NCI-H345 treated with DMSO at 0.1 percent for 48 hours (cell line): ENCODE measurements at regions not wholly inside any gene's neighbourhood (a gene's known extent, or its start where the extent isn't known, plus 50 kb on each side); places are given as distances from the start of the nearest gene placed in this dataset.
"Not testable (repeated sequence)": the region's sequence is repeated elsewhere in the genome, so short reads cannot be mapped to it uniquely, and the experiment has no call there.

Experiments used
- DNase-seq: peaks from one replicate; lab custom pipeline; 2025; ENCODE audit not compliant: unreplicated experiment; lab: John Stamatoyannopoulos, UW

DNA sequence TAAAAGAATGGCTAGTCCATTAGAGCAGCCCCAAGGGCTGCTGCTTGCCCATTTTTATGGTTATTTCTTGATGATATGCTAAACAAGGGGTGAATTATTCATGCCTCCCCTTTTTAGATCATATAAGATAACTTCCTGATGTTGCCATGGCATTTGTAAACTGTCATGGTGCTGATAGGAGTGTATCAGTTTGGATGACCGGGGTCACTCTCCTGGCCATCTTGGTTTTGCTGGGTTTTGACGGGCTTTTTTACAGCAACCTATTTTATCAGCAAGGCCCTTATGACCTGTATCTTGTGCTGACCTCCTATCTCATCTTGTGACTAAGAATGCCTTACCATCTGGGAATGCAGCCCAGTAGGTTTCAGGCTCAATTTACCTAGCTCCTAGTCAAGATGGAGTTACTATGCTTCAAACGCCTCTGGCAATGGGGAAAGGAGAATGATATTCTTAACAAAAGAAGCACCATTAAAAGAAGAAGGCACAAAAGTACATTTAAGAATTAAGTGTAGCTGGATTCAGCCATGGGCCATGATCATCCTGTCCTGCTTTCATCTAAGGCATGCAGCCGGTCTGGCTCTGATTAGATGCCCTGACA is 1156.0 kb downstream of the PCDH9 start:
- no peak for DNase-seq

DNA sequence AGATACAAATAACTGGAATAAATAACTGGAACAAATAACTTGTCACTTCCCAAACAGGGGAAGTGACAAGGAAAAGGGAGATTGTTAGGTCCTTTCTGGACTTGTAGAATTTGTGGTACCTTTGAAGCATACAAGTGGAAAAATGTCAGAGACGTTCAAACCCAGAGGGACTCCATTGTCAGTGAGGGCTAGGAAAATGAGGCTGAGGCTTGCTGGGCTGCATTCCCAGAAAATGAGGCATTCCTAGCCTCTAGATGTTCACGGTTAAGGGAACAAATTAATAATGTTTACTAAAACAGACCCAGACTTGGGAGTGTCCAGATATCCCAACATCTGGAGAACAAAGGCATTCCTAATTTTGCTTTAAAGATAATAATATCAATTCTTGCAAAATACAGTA is 1158.0 kb downstream of the PCDH9 start:
- DNase-seq, result not testable (repeated sequence)

DNA sequence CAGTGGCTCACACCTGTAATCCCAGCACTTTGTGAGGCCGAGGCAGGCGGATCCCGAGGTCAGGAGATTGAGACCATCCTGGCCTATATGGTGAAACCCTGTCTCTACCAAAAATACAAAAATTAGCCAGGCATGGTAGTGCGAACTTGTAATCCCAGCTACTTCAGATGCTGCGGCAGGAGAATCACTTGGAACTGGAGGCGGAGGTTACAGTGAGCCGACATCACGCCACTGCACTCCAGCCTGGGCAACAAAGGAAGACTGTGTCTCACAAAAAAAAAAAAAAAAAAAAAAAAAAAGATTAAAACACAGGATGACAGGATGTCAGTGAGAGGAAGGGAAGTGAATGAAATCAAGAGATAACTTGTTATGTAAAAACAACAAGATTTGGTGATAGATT is 1158.5 kb downstream of the PCDH9 start:
- no peak for DNase-seq

DNA sequence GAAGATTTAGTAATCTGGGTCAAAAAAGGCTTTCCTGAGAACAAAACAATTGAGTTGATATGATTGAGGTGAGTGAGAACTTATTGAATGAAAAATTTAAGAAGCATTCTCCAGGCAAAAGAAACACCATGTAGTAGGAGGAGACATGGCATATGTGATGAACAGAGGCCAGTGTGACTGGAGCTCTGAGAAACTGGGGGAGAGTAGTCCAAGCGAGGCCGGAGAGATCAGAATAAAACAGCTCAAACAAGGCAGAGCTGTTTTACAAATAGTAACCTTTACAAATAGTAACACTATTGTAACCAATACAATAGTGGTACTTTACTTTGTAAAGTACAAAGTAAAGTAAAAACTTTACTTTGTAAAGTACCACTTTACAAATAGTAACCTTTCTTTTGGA is 1159.1 kb downstream of the PCDH9 start:
- DNase-seq, result no peak

DNA sequence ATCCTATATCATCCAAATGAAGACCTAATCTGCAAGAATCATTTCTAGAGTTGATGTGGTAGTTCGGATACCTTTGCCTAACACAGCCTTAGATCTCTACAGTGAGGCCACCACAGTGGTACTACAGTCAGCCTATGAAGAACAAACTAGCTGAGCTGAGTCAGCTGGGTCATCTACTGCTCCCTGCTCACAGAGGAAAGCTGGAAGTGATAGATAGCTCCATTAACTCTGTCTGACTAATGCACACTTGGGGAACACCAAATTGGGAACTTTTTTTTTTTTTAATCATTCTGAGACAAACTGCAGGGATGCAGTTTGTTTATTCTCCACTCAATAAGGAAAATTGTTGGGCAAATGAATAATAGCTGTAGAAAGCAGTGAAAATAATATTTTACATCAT is 1160.6 kb downstream of the PCDH9 start:
- DNase-seq, result no peak

DNA sequence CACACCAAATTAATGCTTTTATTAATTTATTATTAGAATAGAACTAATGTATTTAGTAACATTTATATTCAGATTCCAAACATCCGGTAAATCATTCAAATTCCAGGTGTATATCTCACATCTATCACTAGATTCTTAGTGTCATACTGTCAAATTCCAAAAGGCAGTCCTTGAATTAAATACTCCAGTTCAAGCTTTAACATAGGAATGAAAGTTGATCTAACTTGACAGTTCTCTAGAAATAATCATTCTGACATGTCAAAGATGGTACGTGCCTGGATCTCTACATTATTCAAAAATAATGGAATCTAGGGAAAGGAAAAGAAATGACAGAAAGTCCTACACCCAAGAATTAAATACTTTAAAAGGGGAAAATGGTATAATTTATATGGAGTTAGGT is 1161.5 kb downstream of the PCDH9 start:
- no peak for DNase-seq

DNA sequence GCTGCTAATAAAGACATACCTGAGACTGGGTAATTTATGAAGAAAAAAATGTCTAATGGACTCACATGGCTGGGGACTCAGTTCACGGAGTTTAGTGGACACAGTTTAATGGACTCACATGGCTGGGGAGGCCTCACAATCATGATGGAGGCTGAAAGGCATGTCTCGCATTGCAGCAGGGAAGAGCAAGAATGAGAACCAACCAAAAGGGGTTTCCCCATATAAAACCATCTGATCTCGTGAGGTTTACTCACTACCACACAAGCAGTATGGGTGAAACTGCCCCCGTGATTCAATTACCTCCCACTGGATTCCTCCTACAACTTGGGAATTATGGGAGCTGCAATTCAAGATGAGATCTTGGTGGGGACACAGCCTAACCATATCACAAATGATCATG is 1181.2 kb downstream of the PCDH9 start:
- no peak for DNase-seq

DNA sequence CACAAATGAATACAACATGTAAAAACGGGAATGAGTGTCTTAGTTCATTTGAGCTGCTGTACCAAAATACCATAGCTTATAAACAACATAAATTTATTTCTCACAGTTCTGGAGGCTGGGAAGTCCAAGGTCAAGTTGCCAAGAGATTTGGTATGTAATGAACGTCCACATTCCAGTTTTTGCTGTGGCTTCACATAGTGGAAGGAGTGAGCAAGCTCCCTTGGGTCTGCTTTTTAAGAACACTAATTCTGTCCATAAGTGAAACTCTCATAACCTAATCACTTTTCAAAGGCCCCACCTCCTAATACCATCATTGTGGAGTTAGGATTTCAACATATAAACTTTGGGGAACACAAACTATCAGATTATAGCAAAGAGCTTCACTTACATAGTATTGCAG is 1189.6 kb downstream of the PCDH9 start:
- no peak for DNase-seq

DNA sequence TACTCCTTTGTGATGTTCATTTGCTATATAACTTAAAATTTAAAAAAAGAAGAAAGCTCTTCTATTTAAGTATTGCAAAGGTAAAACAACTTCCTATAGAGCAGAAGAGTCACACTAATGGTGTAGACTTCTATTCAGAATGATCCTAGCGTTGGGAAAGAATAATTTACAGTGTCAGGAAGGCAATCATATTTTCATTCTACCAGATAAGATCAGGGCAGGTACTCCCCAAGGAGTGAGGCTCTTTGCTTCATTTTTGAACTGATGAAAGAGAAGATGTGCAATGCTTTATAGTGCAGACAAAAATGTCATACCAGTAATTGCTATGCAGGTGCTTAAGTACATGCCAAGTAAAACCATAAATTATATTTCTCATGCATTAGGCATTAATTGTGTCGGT is 1193.0 kb downstream of the PCDH9 start:
- DNase-seq, result no peak

DNA sequence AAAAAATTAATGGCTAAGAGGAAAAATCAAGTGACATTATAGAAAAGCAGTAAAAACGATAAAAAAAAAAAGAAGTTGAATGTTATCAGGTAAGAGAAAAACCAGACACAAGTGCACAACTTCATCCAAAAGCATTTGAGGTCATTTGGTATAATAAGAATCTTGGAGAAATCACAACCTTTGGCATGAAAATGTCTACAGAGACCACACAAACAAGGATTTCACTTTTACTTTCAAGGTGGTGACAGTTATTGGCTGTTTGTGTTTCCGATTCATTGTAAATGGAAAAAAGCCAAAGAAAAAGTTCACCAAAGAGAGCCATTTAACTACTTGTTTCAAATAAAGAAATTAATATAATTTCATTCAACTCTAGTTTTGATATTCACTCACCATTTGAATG is 1193.5 kb downstream of the PCDH9 start:
- no peak for DNase-seq

DNA sequence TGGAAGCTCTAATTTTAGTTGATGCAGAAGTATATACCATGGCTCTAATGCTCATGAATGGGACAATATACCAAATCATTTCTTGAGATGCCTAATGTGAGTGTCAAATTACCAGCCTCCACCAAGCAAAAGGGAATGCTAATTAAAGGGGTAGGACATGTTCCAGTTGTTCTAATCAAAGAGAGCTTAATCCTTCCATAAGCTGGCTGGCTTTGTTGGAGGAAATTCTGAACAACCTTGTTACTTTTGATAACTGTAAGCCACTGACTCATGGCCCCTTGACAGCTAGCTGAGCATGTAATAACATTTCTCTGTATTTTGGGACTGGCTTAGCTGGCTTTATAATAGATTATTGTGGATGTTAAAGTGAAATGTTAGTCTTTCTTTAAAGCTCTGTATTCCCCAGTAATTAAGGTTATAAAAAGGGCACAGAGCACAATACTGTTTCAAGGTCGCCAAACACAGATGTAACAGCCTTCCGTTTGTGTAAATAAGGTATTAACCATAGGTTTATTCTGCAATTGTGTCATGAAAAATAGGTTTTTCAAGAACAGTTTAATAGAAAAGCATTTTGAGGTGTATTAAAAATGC is 1194.0 kb downstream of the PCDH9 start:
- no peak for DNase-seq

DNA sequence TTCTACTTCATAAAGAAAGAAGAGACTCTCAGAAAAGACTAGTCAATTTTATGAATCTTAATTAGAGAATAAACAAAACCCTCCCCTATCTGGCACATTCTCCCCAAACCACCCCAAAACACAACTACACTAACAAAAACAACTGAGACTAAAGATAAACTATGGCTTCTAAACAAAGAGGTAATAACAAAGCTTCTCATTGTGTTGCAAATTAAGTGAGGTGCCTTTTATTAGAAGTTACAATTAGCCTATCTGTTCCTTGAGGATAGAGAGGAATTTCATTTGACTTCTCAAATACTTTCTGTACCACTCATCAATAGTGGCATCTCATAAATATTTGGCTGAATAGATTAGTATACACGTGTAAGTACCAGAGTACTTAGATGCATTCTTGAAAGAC is 1196.2 kb downstream of the PCDH9 start:
- no peak for DNase-seq

DNA sequence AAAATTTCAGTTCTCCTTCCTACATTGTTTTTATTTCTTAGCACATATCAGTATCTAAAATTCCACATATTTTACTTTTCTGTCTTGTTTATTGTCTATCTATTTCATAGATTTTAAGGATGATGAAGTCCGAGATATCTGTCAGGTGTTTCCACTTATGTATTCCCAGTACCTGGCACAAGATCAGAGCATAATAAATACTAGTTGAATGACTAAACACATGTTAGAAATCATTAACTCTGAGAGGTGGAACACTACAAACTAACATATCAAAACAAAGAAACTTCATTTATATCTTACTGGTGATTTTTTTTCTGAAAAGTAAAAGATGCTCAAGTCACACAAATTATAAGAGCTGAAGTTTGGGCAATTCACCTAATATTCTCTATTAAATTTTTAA is 1208.3 kb downstream of the PCDH9 start:
- no peak for DNase-seq

DNA sequence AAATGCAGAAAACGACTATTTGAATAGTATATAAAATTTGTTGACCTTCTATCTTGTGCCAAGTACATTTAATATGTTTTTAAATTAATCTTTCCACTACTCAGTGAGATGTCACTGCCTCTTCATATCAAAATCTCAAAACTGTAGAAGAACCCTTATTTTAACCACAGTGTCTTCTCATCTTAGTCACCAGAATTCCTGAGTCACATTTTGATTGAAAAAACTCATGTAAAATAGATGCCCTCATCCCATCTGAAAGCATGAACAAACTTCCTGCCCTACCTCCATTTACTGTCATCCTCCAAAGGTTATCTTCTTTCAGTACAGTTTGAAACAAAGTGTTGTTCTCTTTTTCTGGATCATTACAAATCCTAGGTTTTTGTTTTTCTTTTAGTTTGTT is 1215.4 kb downstream of the PCDH9 start:
- no peak for DNase-seq

DNA sequence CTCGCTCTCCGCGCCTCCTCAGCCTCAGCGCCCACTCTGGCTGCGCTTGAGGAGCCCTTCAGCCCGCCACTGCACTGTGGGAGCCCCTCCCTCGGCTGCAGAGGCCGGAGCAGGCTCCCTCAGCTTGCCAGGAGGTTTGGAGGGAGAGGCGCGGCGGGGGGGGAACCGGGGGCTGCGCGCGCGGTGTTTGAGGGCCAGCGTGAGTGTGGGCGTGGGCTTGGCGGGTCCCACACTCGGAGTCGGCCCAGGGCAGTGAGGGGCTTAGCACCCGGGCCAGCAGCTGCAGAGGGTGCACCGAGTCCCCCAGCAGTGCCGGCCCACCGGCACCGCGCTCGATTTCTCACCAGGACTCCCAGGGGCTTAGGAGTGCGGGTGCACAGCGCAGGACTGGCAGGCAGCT is 1220.9 kb downstream of the PCDH9 start:
- DNase-seq, result no peak

DNA sequence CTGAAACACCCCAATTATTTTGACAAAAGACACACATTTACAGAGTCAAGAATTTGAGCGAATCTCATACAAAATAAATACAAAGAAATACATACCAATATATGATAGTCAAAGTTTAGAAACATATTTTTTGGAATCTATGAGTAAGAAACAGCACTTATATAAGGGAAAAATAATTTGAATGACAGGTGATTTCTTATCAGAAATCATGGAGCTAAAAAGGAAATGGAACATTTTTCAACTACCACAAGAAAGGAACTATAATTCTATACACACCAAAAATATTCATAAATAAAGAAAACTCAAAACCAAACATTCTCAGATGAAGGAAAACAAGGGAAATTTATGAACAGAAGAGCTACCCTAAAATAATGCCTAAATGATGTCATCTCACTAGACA is 1226.6 kb downstream of the PCDH9 start:
- DNase-seq, result no peak

DNA sequence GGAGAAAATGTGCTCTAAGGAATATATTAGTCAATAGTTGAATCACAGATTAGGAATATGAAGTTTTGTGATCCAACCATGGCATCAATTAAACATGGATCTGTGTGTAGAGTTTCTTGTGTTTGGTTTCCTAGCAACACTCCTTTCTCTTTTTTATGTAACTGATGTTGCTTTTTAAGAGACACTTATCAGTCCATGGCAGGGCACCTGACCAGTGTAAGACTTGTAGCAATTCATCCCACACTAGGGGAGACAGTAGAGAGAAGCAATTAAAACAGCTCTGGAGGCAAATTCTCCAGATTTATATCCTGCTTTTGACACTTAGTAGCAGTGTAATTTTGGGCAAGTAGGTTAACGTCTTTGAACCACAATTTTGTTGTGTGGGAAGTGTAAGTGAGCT is 1229.0 kb downstream of the PCDH9 start:
- DNase-seq, result no peak

DNA sequence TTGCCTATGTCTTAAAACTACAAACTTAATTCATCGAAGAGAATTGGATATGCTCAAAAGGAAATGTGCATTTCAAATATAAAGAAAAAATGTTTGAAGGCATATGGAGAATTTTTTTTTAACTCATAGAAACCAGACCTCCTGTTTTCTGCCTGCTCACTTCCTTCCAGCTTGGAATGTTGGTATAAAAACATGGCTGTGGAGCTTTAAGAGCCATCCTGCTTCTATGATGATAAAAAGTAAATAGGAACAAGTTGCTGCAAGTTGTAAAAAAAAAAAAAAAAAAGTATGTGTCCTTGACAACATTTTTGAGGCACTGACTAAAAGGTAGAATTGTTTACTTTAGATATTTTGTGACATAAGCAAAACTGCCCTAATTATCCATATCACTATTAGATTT is 1230.7 kb downstream of the PCDH9 start:
- no peak for DNase-seq

DNA sequence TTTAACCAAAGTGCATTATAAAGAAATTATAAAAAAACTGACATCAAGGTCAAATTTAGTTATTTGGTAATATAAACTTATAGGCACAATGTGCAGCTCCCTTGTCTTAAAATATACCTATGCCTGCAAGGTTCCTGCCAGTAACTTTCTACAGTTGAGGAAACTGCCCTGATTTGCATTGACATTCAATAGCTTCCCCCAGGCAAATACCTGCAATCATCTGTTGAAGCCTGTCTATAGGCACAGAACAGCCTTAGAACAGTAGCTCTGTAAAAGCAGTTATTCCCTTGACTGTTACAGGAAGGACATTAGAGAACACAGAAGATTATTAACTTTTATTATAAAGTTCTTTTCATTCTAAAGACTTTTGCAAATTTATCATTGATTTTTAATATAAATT is 1239.5 kb downstream of the PCDH9 start:
- DNase-seq, result no peak

DNA sequence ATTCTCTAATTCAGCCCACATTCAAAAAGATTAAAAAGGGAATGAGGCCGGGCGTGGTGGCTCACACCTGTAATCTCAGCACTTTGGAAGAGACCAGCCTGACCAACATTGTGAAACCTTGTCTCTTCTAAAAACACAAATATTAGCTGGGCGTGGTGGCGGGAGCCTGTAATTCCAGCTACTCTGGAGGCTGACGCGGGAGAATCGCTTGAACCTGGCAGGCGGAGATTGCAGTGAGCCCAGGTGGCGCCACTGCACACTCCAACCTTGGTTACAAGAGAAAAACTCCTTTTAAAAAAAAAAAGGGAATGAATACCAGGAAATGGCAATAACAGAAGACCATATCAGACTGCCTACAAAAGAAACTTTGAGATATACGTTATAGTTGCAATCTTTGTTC is 1244.5 kb downstream of the PCDH9 start:
- no peak for DNase-seq

DNA sequence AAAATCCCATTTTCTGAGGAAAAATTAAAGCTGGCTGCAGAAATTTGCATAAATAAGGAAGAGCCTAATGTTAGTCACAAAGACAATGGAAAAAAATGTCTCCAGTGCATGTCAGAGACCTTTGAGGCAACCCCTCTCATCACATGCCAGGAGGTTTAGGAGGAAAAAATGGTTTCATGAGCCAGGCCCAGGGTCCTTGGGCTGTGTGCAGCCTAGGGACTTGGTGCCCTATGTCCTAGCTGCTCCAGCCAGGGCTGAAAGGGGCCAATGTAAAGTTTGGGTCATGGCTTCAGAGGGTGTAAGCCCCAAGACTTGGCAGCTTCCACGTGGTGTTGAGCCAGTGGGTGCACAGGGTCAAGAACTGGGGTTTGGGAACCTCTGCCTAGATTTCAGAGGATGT is 1252.6 kb downstream of the PCDH9 start:
- DNase-seq, result no peak

DNA sequence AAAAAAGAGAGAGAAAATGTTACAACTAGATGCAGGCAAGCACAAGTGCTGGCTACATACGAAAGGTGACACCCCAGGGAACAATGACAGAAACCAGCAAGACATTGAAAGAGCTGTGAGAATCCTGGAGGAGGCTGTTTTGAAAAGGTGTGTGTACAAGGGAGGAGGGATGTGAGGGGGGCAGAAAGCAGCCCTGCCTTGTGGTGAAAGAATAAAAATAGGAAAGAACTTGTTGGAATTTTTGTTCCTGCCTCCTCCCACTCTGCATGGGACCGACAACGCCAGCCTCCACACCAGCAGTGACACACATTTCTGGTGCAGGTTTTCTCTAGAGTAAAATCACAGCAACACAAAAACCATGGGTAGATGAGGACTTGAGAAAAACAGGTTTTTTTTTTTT is 1258.6 kb downstream of the PCDH9 start:
- no peak for DNase-seq

DNA sequence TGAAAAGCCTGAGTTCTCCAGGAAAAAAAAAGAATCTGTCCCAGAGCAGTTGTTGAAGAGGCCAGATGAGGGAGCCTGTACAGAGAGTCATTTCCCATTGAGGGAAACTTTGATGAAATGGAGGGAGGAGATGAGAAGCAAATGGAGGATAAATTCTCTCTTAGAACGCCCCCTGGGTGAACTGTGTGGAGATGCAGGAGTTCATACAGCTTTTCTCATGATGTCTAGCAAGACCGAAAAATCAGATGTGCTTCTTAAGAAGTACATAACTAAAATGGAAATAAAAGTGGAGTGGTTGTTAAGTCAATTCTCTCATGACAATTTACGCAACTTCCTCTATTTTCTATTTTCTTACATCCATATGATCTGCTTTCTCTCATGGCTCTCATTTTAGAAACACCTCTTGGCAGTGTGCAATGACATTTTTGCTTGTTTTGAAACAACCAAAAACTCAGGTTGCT is 1263.1 kb downstream of the PCDH9 start:
- DNase-seq, result no peak
